ENCODE measurements at regions not wholly inside any gene's neighbourhood (a gene's known extent, or its start where the extent isn't known, plus 50 kb on each side); places are given as distances from the start of the nearest gene placed in this dataset.
"Not testable (repeated sequence)": the region's sequence is repeated elsewhere in the genome, so short reads cannot be mapped to it uniquely, and the experiment has no call there.

GRCh38 chr7:146057958-146058357 lies 58.6 kb upstream of the CNTNAP2 start:
- TF ChIP-seq, protein P1, sequence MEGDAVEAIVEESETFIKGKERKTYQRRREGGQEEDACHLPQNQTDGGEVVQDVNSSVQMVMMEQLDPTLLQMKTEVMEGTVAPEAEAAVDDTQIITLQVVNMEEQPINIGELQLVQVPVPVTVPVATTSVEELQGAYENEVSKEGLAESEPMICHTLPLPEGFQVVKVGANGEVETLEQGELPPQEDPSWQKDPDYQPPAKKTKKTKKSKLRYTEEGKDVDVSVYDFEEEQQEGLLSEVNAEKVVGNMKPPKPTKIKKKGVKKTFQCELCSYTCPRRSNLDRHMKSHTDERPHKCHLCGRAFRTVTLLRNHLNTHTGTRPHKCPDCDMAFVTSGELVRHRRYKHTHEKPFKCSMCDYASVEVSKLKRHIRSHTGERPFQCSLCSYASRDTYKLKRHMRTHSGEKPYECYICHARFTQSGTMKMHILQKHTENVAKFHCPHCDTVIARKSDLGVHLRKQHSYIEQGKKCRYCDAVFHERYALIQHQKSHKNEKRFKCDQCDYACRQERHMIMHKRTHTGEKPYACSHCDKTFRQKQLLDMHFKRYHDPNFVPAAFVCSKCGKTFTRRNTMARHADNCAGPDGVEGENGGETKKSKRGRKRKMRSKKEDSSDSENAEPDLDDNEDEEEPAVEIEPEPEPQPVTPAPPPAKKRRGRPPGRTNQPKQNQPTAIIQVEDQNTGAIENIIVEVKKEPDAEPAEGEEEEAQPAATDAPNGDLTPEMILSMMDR (IDR thresholded peaks at IDR 0.05): no peak
- no peaks in the 10 kb centered on the region for H3K4me1 ChIP-seq (ENCODE audit: control insufficient read depth, insufficient read depth, low read length)
- Mint-ChIP-seq H3K27me3 (ENCODE audit: low read depth in 2 of 2) (no peaks in the 10 kb centered on the region), H3K4me3 (no peak overlapping the region), H3K9me3 (peaks cover 19 to 27% of the 10 kb centered on the region in 2 donors), H3K36me3 (peaks cover 10% of the 10 kb centered on the region), H3K4me1 (no peaks in the 10 kb centered on the region), H3K27ac (no peak overlapping the region)
- no peak overlapping the region for H3K4me3 ChIP-seq (ENCODE audit: low read length)
- intact Hi-C loops (cut with micrococcal nuclease): no loop called here
- ATAC-seq: no peak
- no peak overlapping the region for H3K27ac ChIP-seq (ENCODE audit: low read length)
- peaks cover 2% of the 10 kb centered on the region for H3K9me3 ChIP-seq (ENCODE audit: control insufficient read depth, insufficient read depth, low read length)
- 86% methylated on average over 6 of the region's 6 CpGs for WGBS (ENCODE audit: insufficient coverage)
- no peak for DNase-seq
- no peaks in the 10 kb centered on the region for H3K27me3 ChIP-seq (ENCODE audit: control insufficient read depth, insufficient read depth, low read length)
- H3K36me3 ChIP-seq (ENCODE audit: control insufficient read depth, insufficient read depth, low read length): no peaks in the 10 kb centered on the region

GRCh38 chr7:146054909-146055308 lies 61.7 kb upstream of the CNTNAP2 start:
- no peak overlapping the region for H3K4me3 Mint-ChIP-seq
- H3K27ac ChIP-seq (ENCODE audit: low read length): no peak overlapping the region
- TF ChIP-seq, protein P1 (IDR thresholded peaks at IDR 0.05): no peak
- H3K36me3 Mint-ChIP-seq: peaks cover 10% of the 10 kb centered on the region
- DNase-seq (no peak), ATAC-seq (no peak)
- H3K4me1 ChIP-seq (ENCODE audit: control insufficient read depth, insufficient read depth, low read length): no peaks in the 10 kb centered on the region
- peaks cover 17 to 30% of the 10 kb centered on the region in 2 donors for H3K9me3 Mint-ChIP-seq
- H3K36me3 ChIP-seq (ENCODE audit: control insufficient read depth, insufficient read depth, low read length): no peaks in the 10 kb centered on the region
- H3K4me3 ChIP-seq (ENCODE audit: low read length): no peak overlapping the region
- WGBS (ENCODE audit: insufficient coverage): 100% methylated on average over 1 of the region's 2 CpGs
- H3K9me3 ChIP-seq (ENCODE audit: control insufficient read depth, insufficient read depth, low read length): peaks cover 6% of the 10 kb centered on the region
- H3K4me1 Mint-ChIP-seq: no peaks in the 10 kb centered on the region
- intact Hi-C loops (cut with micrococcal nuclease): no loop called here
- no peaks in the 10 kb centered on the region for H3K27me3 Mint-ChIP-seq (ENCODE audit: low read depth in 2 of 2)
- no peaks in the 10 kb centered on the region for H3K27me3 ChIP-seq (ENCODE audit: control insufficient read depth, insufficient read depth, low read length)
- H3K27ac Mint-ChIP-seq: no peak overlapping the region

GRCh38 chr7:146053492-146053891 lies 63.1 kb upstream of the CNTNAP2 start:
- H3K4me1 ChIP-seq (ENCODE audit: control insufficient read depth, insufficient read depth, low read length): no peaks in the 10 kb centered on the region
- H3K4me3 ChIP-seq (ENCODE audit: low read length): no peak overlapping the region
- Mint-ChIP-seq H3K27me3 (ENCODE audit: low read depth in 2 of 2) (no peaks in the 10 kb centered on the region), H3K9me3 (peaks cover 15 to 28% of the 10 kb centered on the region in 2 donors), H3K4me1 (no peaks in the 10 kb centered on the region), H3K36me3 (peaks cover 10% of the 10 kb centered on the region), H3K4me3 (no peak overlapping the region), H3K27ac (no peak overlapping the region)
- no peak overlapping the region for H3K27ac ChIP-seq (ENCODE audit: low read length)
- no peak for DNase-seq
- 88% methylated on average over 4 of the region's 4 CpGs for WGBS (ENCODE audit: insufficient coverage)
- intact Hi-C loops (cut with micrococcal nuclease): no loop called here
- H3K36me3 ChIP-seq (ENCODE audit: control insufficient read depth, insufficient read depth, low read length): no peaks in the 10 kb centered on the region
- TF ChIP-seq, protein P1 (IDR thresholded peaks at IDR 0.05): no peak
- no peaks in the 10 kb centered on the region for H3K27me3 ChIP-seq (ENCODE audit: control insufficient read depth, insufficient read depth, low read length)
- ATAC-seq: no peak
- H3K9me3 ChIP-seq (ENCODE audit: control insufficient read depth, insufficient read depth, low read length): peaks cover 6% of the 10 kb centered on the region

DNA sequence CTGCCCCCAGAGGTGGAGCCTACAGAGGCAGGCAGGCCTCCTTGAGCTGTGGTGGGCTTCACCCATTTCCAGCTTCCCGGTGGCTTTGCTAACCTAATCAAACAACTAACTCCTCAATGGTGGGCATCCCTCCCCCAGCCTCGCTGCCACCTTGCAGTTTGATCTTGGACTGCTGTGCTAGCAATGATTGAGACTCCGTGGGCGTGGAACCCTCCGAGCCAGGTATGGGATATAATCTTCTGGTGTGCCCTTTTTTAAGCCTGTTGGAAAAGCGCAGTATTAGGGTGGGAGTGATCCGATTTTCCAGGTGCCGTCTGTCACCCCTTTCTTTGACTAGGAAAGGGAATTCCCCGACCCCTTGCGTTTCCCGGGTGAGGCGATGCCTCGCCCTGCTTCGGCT lies 73.3 kb upstream of the CNTNAP2 start:
- ATAC-seq; H3K9me3 ChIP-seq (ENCODE audit: control insufficient read depth, insufficient read depth, low read length); H3K36me3 Mint-ChIP-seq; H3K27ac Mint-ChIP-seq; H3K9me3 Mint-ChIP-seq; intact Hi-C loops (cut with micrococcal nuclease); H3K36me3 ChIP-seq (ENCODE audit: control insufficient read depth, insufficient read depth, low read length); H3K4me1 Mint-ChIP-seq; H3K4me3 ChIP-seq (ENCODE audit: low read length); H3K27me3 Mint-ChIP-seq (ENCODE audit: low read depth in 2 of 2); H3K27ac ChIP-seq (ENCODE audit: low read length); H3K27me3 ChIP-seq (ENCODE audit: control insufficient read depth, insufficient read depth, low read length); H3K4me3 Mint-ChIP-seq; H3K4me1 ChIP-seq (ENCODE audit: control insufficient read depth, insufficient read depth, low read length); DNase-seq: not testable (repeated sequence)
- 93% methylated on average over 13 of the region's 14 CpGs for WGBS (ENCODE audit: insufficient coverage)
